ENCODE measurements at regions not wholly inside any gene's neighbourhood (a gene's known extent, or its start where the extent isn't known, plus 50 kb on each side); places are given as distances from the start of the nearest gene placed in this dataset.

GRCh38 chr1:89457046-89457445 is 67.6 kb upstream of the LRRC8B start:
- TF ChIP-seq ZFX (IDR thresholded peaks at IDR 0.05; ENCODE audit: borderline replicate concordance) (no peak), CTCF (IDR thresholded peaks at IDR 0.05) (no peak)

GRCh38 chr1:89459081-89459480 is 65.5 kb upstream of the LRRC8B start:
- TF ChIP-seq CTCF (IDR thresholded peaks at IDR 0.05) = no peak
- no peak for TF ChIP-seq ZFX (IDR thresholded peaks at IDR 0.05; ENCODE audit: borderline replicate concordance)
- no peak overlapping the region for H3K27ac ChIP-seq

More at GRCh38 chr1:89457046-89457445, 67.6 kb upstream of the LRRC8B start:
- H3K27ac ChIP-seq = no peak overlapping the region

GRCh38 chr1:89460325-89460724 is 64.3 kb upstream of the LRRC8B start:
- no peak overlapping the region for H3K27ac ChIP-seq
- TF ChIP-seq ZFX (IDR thresholded peaks at IDR 0.05; ENCODE audit: borderline replicate concordance) (no peak), CTCF (IDR thresholded peaks at IDR 0.05) (no peak)

- no peak for TF ChIP-seq ZFX (IDR thresholded peaks at IDR 0.05; ENCODE audit: borderline replicate concordance)
- no peak for TF ChIP-seq CTCF (IDR thresholded peaks at IDR 0.05)
- no peak overlapping the region for H3K27ac ChIP-seq
These were observed 62.4 kb upstream of the LRRC8B start for GRCh38 chr1:89462250-89462649.

GRCh38 chr1:89464008-89464407 is 60.6 kb upstream of the LRRC8B start:
- TF ChIP-seq CTCF (IDR thresholded peaks at IDR 0.05) (no peak), ZFX (IDR thresholded peaks at IDR 0.05; ENCODE audit: borderline replicate concordance) (no peak)
- H3K27ac ChIP-seq = no peak overlapping the region

- no peak for TF ChIP-seq CTCF (IDR thresholded peaks at IDR 0.05)
- no peak for TF ChIP-seq ZFX (IDR thresholded peaks at IDR 0.05; ENCODE audit: borderline replicate concordance)
- no peak overlapping the region for H3K27ac ChIP-seq
These were observed 59.4 kb upstream of the LRRC8B start for GRCh38 chr1:89465201-89465600.

GRCh38 chr1:89466307-89466930 is 58.2 kb upstream of the LRRC8B start:
- no peak overlapping the region for H3K27ac ChIP-seq
- TF ChIP-seq CTCF (IDR thresholded peaks at IDR 0.05) = no peak
- TF ChIP-seq ZFX (IDR thresholded peaks at IDR 0.05; ENCODE audit: borderline replicate concordance) = no peak
